ENCODE measurements at regions not wholly inside any gene's neighbourhood (a gene's known extent, or its start where the extent isn't known, plus 50 kb on each side); places are given as distances from the start of the nearest gene placed in this dataset.
A peak's percentile ranks its signal among the peaks of the same experiment; 100 is the strongest.

GRCh38 chr16:79334127-79334526 lies 266.4 kb downstream of the MAF start:
- intact Hi-C loops (cut with micrococcal nuclease; ENCODE audit: unreplicated experiment): no loop called here
- ChIA-PET POLR2A (no interaction called here), CTCF (interaction anchor here (0.6 to 0.7 kb wide), 3 partner anchors 79 to 517 kb away, joined by 3 to 6 read pairs (median 3); no protein-coding TSS in a partner anchor)
- Histone ChIP-seq H3K9me3 (no peaks in the 10 kb centered on the region), H3K4me1 (peaks cover 17% of the 10 kb centered on the region), H3K4me3 (ENCODE audit: low read depth, low read length) (no peak overlapping the region), H3K27me3 (replicated peaks; ENCODE audit: control insufficient read depth, insufficient read depth, low read length) (no peaks in the 10 kb centered on the region; the same call in 1 of the 2 replicates), H3K36me3 (ENCODE audit: control insufficient read depth, insufficient read depth, low read length) (no peaks in the 10 kb centered on the region)
- DNase-seq: peak in 1 of 2 experiments; percentile 30
- Mint-ChIP-seq H3K27ac (ENCODE audit: unreplicated experiment) (no peak overlapping the region), H3K9me3 (ENCODE audit: unreplicated experiment) (no peaks in the 10 kb centered on the region), H3K27me3 (ENCODE audit: insufficient read depth, unreplicated experiment) (peaks cover 6% of the 10 kb centered on the region), H3K4me1 (ENCODE audit: low read depth, unreplicated experiment) (peaks cover 18% of the 10 kb centered on the region), H3K36me3 (ENCODE audit: insufficient read depth, unreplicated experiment) (no peaks in the 10 kb centered on the region), H3K4me3 (ENCODE audit: unreplicated experiment) (no peak overlapping the region)
- BruUV-seq (replicated peaks): no TSS peak
- peak; percentile 30 to 55 for TF ChIP-seq CTCF (IDR thresholded peaks at IDR 0.05; ENCODE audit: insufficient read depth in 1 of 2, low read depth in 1 of 2, low read length in 1 of 2, severe bottlenecking in 1 of 2, unreplicated experiment in 1 of 2)

GRCh38 chr16:79331066-79331465 lies 269.5 kb downstream of the MAF start:
- no TSS peak for BruUV-seq (replicated peaks)
- intact Hi-C loops (cut with micrococcal nuclease; ENCODE audit: unreplicated experiment): no loop called here
- ChIA-PET POLR2A (no interaction called here), CTCF (no interaction called here)
- Histone ChIP-seq H3K4me3 (ENCODE audit: low read depth, low read length) (no peak overlapping the region), H3K27me3 (replicated peaks; ENCODE audit: control insufficient read depth, insufficient read depth, low read length) (no peaks in the 10 kb centered on the region; the same call in 1 of the 2 replicates), H3K36me3 (ENCODE audit: control insufficient read depth, insufficient read depth, low read length) (no peaks in the 10 kb centered on the region), H3K9me3 (no peaks in the 10 kb centered on the region), H3K4me1 (peaks cover 17% of the 10 kb centered on the region)
- DNase-seq: no peak
- peaks cover 18% of the 10 kb centered on the region for H3K4me1 Mint-ChIP-seq (ENCODE audit: low read depth, unreplicated experiment)
- H3K9me3 Mint-ChIP-seq (ENCODE audit: unreplicated experiment): no peaks in the 10 kb centered on the region
- H3K4me3 Mint-ChIP-seq (ENCODE audit: unreplicated experiment): no peak overlapping the region
- peaks cover 4% of the 10 kb centered on the region for H3K27me3 Mint-ChIP-seq (ENCODE audit: insufficient read depth, unreplicated experiment)
- no peak overlapping the region for H3K27ac Mint-ChIP-seq (ENCODE audit: unreplicated experiment)
- no peak for TF ChIP-seq CTCF (IDR thresholded peaks at IDR 0.05; ENCODE audit: insufficient read depth in 1 of 2, low read depth in 1 of 2, low read length in 1 of 2, severe bottlenecking in 1 of 2, unreplicated experiment in 1 of 2)
- no peaks in the 10 kb centered on the region for H3K36me3 Mint-ChIP-seq (ENCODE audit: insufficient read depth, unreplicated experiment)

- Mint-ChIP-seq H3K36me3 (ENCODE audit: insufficient read depth, unreplicated experiment) (no peaks in the 10 kb centered on the region), H3K27me3 (ENCODE audit: insufficient read depth, unreplicated experiment) (peaks cover 4% of the 10 kb centered on the region), H3K9me3 (ENCODE audit: unreplicated experiment) (no peaks in the 10 kb centered on the region), H3K4me1 (ENCODE audit: low read depth, unreplicated experiment) (peaks cover 18% of the 10 kb centered on the region), H3K4me3 (ENCODE audit: unreplicated experiment) (no peak overlapping the region), H3K27ac (ENCODE audit: unreplicated experiment) (peak overlapping the region; percentile 41)
- ChIA-PET CTCF (no interaction called here), POLR2A (no interaction called here)
- no peaks in the 10 kb centered on the region for H3K9me3 ChIP-seq
- H3K36me3 ChIP-seq (ENCODE audit: control insufficient read depth, insufficient read depth, low read length): no peaks in the 10 kb centered on the region
- intact Hi-C loops (cut with micrococcal nuclease; ENCODE audit: unreplicated experiment): loop anchor here (5.0 kb wide), 1 partner anchor 53 kb away; no protein-coding TSS in a partner anchor
- peaks cover 17% of the 10 kb centered on the region for H3K4me1 ChIP-seq
- 0 out of 2 replicates have a peak, but pooled peaks cover 2% of the 10 kb centered on the region for H3K27me3 ChIP-seq (replicated peaks; ENCODE audit: control insufficient read depth, insufficient read depth, low read length)
- DNase-seq: peak; percentile 43 to 51
- no TSS peak for BruUV-seq (replicated peaks)
- H3K4me3 ChIP-seq (ENCODE audit: low read depth, low read length): no peak overlapping the region
- TF ChIP-seq CTCF (IDR thresholded peaks at IDR 0.05; ENCODE audit: insufficient read depth in 1 of 2, low read depth in 1 of 2, low read length in 1 of 2, severe bottlenecking in 1 of 2, unreplicated experiment in 1 of 2): no peak
Measured at GRCh38 chr16:79329967-79330366, 270.6 kb downstream of the MAF start.
